CD8-positive, alpha-beta memory T cell (primary cell): ENCODE measurements at regions not wholly inside any gene's neighbourhood (a gene's known extent, or its start where the extent isn't known, plus 50 kb on each side); places are given as distances from the start of the nearest gene placed in this dataset.
"Not testable (repeated sequence)": the region's sequence is repeated elsewhere in the genome, so short reads cannot be mapped to it uniquely, and the experiment has no call there.

Experiments used
- CTCF ChIA-PET: fragments of 350-600 bp; sonication (Branson Sonifier 250); formaldehyde crosslinking; loops from one replicate; lab custom pipeline; 2021; ENCODE audit warnings: antibody characterized with exemption; lab: Charles Lee
- POLR2A ChIA-PET: fragments of 350-600 bp; sonication (Branson Sonifier 250); formaldehyde crosslinking; loops from one replicate; lab custom pipeline; 2021; ENCODE audit warnings: antibody characterized with exemption; lab: Charles Lee
- DNase-seq, 5 donors: peaks; one replicate each; pipeline versions ENCODE4 v3.0.0 to v3.0.0-alpha.2; 2020 to 2022; ENCODE audit warnings: mixed read lengths in 1 of 5
- H3K27ac ChIP-seq: one replicate; pipeline ENCODE4 v1.7.0; 2013; ENCODE audit warnings: low read depth, mild to moderate bottlenecking, low read length, moderate library complexity
- H3K27me3 ChIP-seq: 2 replicates; pipeline ENCODE4 v1.7.0; 2013; ENCODE audit warnings: low read length, mild to moderate bottlenecking; ENCODE audit not compliant: insufficient read depth, poor library complexity, severe bottlenecking
- H3K36me3 ChIP-seq: 2 replicates; pipeline ENCODE4 v1.7.0; 2013; ENCODE audit warnings: mild to moderate bottlenecking, low read length, moderate library complexity; ENCODE audit not compliant: insufficient read depth
- H3K4me1 ChIP-seq: 2 replicates; pipeline ENCODE4 v1.7.0; 2013; ENCODE audit warnings: mild to moderate bottlenecking, low read length, moderate library complexity; ENCODE audit not compliant: insufficient read depth
- H3K4me3 ChIP-seq: 2 replicates; pipeline ENCODE4 v1.7.0; 2013; ENCODE audit warnings: mild to moderate bottlenecking, low read length
- H3K9me3 ChIP-seq: 2 replicates; pipeline ENCODE4 v1.7.0; 2013; ENCODE audit warnings: mild to moderate bottlenecking, low read length
- H3K27ac Mint-ChIP-seq, 8 donors: one replicate each; pipeline ENCODE4 v1.8.0; 2020 to 2021; ENCODE audit warnings: mixed read lengths in 8 of 8, mild to moderate bottlenecking in 6 of 8, inconsistent platforms in 3 of 8, moderate library complexity in 3 of 8
- H3K27me3 Mint-ChIP-seq, 2 donors: one replicate each; pipeline ENCODE4 v1.8.0; 2020 to 2021; ENCODE audit warnings: mixed read lengths in 2 of 2, mild to moderate bottlenecking in 1 of 2, moderate library complexity in 1 of 2
- H3K36me3 Mint-ChIP-seq, 3 donors: one replicate each; pipeline ENCODE4 v1.8.0; 2020 to 2021; ENCODE audit warnings: mixed read lengths in 3 of 3, inconsistent platforms in 1 of 3, mild to moderate bottlenecking in 1 of 3
- H3K4me1 Mint-ChIP-seq, 3 donors: one replicate each; pipeline ENCODE4 v1.8.0; 2020 to 2021; ENCODE audit warnings: mixed read lengths in 3 of 3, inconsistent platforms in 1 of 3, mild to moderate bottlenecking in 1 of 3
- H3K4me3 Mint-ChIP-seq, 7 donors: one replicate each; pipeline ENCODE4 v1.8.0; 2020 to 2021; ENCODE audit warnings: mixed read lengths in 7 of 7, mild to moderate bottlenecking in 6 of 7, moderate library complexity in 4 of 7, inconsistent platforms in 2 of 7
- H3K9me3 Mint-ChIP-seq, 5 donors: one replicate each; pipeline ENCODE4 v1.8.0; 2020 to 2022; ENCODE audit warnings: mixed read lengths in 5 of 5, mild to moderate bottlenecking in 3 of 5, moderate library complexity in 2 of 5, inconsistent platforms in 1 of 5

GRCh38 chr5:2366816-2367215 lies 384.7 kb downstream of the IRX2 start:
- no peak overlapping the region for H3K4me3 Mint-ChIP-seq
- no peaks in the 10 kb centered on the region for H3K4me1 Mint-ChIP-seq
- H3K27me3 Mint-ChIP-seq, result peaks cover 0 to 1% of the 10 kb centered on the region in 2 donors
- H3K27ac ChIP-seq, result no peak overlapping the region
- no peaks in the 10 kb centered on the region for H3K9me3 ChIP-seq
- no peak for DNase-seq
- peaks cover 0 to 10% (median 5%) of the 10 kb centered on the region in 5 donors for H3K9me3 Mint-ChIP-seq
- ChIA-PET CTCF (no interaction called here), POLR2A (no interaction called here)
- no peaks in the 10 kb centered on the region for H3K36me3 ChIP-seq
- no peaks in the 10 kb centered on the region for H3K36me3 Mint-ChIP-seq
- H3K27me3 ChIP-seq, result no peaks in the 10 kb centered on the region
- H3K4me3 ChIP-seq, result no peak overlapping the region
- H3K27ac Mint-ChIP-seq, result no peak overlapping the region
- H3K4me1 ChIP-seq, result no peaks in the 10 kb centered on the region

GRCh38 chr5:2357309-2357708 lies 394.2 kb downstream of the IRX2 start:
- Histone ChIP-seq H3K27me3 (no peaks in the 10 kb centered on the region), H3K36me3 (no peaks in the 10 kb centered on the region), H3K4me1 (no peaks in the 10 kb centered on the region), H3K9me3 (no peaks in the 10 kb centered on the region), H3K27ac (no peak overlapping the region), H3K4me3 (no peak overlapping the region)
- peaks cover 0 to 4% (median 2%) of the 10 kb centered on the region in 5 donors for H3K9me3 Mint-ChIP-seq
- no peak for DNase-seq
- no peak overlapping the region for H3K27ac Mint-ChIP-seq
- no peaks in the 10 kb centered on the region for H3K36me3 Mint-ChIP-seq
- H3K27me3 Mint-ChIP-seq, result no peaks in the 10 kb centered on the region
- no peak overlapping the region for H3K4me3 Mint-ChIP-seq
- CTCF ChIA-PET, result no interaction called here
- POLR2A ChIA-PET, result no interaction called here
- H3K4me1 Mint-ChIP-seq, result no peaks in the 10 kb centered on the region

- ChIA-PET POLR2A (no interaction called here), CTCF (no interaction called here)
- no peak overlapping the region for H3K4me3 Mint-ChIP-seq
- no peaks in the 10 kb centered on the region for H3K36me3 Mint-ChIP-seq
- Histone ChIP-seq H3K36me3 (no peaks in the 10 kb centered on the region), H3K4me1 (no peaks in the 10 kb centered on the region), H3K27ac (no peak overlapping the region), H3K9me3 (no peaks in the 10 kb centered on the region), H3K27me3 (no peaks in the 10 kb centered on the region), H3K4me3 (no peak overlapping the region)
- no peaks in the 10 kb centered on the region for H3K4me1 Mint-ChIP-seq
- DNase-seq, result no peak
- H3K27ac Mint-ChIP-seq, result no peak overlapping the region
- no peaks in the 10 kb centered on the region for H3K27me3 Mint-ChIP-seq
- peaks cover 0 to 10% (median 3%) of the 10 kb centered on the region in 5 donors for H3K9me3 Mint-ChIP-seq
These were observed 395.6 kb downstream of the IRX2 start for GRCh38 chr5:2355859-2356258.

GRCh38 chr5:2353871-2354440 lies 397.5 kb downstream of the IRX2 start:
- POLR2A ChIA-PET, result no interaction called here
- Histone ChIP-seq H3K9me3 (no peaks in the 10 kb centered on the region), H3K4me3 (no peak overlapping the region), H3K36me3 (no peaks in the 10 kb centered on the region), H3K27me3 (no peaks in the 10 kb centered on the region), H3K4me1 (no peaks in the 10 kb centered on the region), H3K27ac (no peak overlapping the region)
- CTCF ChIA-PET, result no interaction called here
- Mint-ChIP-seq H3K9me3 (peaks cover 2 to 15% (median 5%) of the 10 kb centered on the region in 5 donors), H3K27ac (no peak overlapping the region), H3K36me3 (no peaks in the 10 kb centered on the region), H3K27me3 (no peaks in the 10 kb centered on the region), H3K4me1 (no peaks in the 10 kb centered on the region), H3K4me3 (no peak overlapping the region)
- DNase-seq, result no peak

- H3K9me3 Mint-ChIP-seq, result peaks cover 2 to 11% (median 5%) of the 10 kb centered on the region in 5 donors
- no peak overlapping the region for H3K27ac ChIP-seq
These were observed 398.3 kb downstream of the IRX2 start for GRCh38 chr5:2353211-2353610.

GRCh38 chr5:2352101-2352861 lies 399.2 kb downstream of the IRX2 start:
- POLR2A ChIA-PET, result no interaction called here

More at GRCh38 chr5:2353211-2353610, 398.3 kb downstream of the IRX2 start:
- no peaks in the 10 kb centered on the region for H3K9me3 ChIP-seq
- ChIA-PET POLR2A (no interaction called here), CTCF (no interaction called here)
- H3K27me3 ChIP-seq, result no peaks in the 10 kb centered on the region
- H3K4me1 ChIP-seq, result no peaks in the 10 kb centered on the region
- Mint-ChIP-seq H3K36me3 (no peaks in the 10 kb centered on the region), H3K27me3 (no peaks in the 10 kb centered on the region), H3K27ac (no peak overlapping the region), H3K4me3 (no peak overlapping the region), H3K4me1 (no peaks in the 10 kb centered on the region)
- no peak for DNase-seq
- no peak overlapping the region for H3K4me3 ChIP-seq
- H3K36me3 ChIP-seq, result no peaks in the 10 kb centered on the region

GRCh38 chr5:2349768-2350167 lies 401.7 kb downstream of the IRX2 start:
- H3K4me1 ChIP-seq, DNase-seq, POLR2A ChIA-PET, H3K36me3 Mint-ChIP-seq, H3K27me3 Mint-ChIP-seq, CTCF ChIA-PET, H3K36me3 ChIP-seq, H3K4me3 ChIP-seq, H3K27ac ChIP-seq, H3K27ac Mint-ChIP-seq, H3K9me3 ChIP-seq, H3K27me3 ChIP-seq, H3K4me3 Mint-ChIP-seq, H3K4me1 Mint-ChIP-seq: not testable (repeated sequence)
- peaks cover 3 to 24% (median 6%) of the 10 kb centered on the region in 5 donors for H3K9me3 Mint-ChIP-seq

More at GRCh38 chr5:2352101-2352861, 399.2 kb downstream of the IRX2 start:
- Histone ChIP-seq H3K27ac (no peak overlapping the region), H3K9me3 (no peaks in the 10 kb centered on the region), H3K4me1 (no peaks in the 10 kb centered on the region), H3K36me3 (no peaks in the 10 kb centered on the region), H3K4me3 (no peak overlapping the region), H3K27me3 (no peaks in the 10 kb centered on the region)
- Mint-ChIP-seq H3K27ac (no peak overlapping the region), H3K9me3 (peaks cover 2 to 19% (median 6%) of the 10 kb centered on the region in 5 donors), H3K4me3 (no peak overlapping the region), H3K36me3 (no peaks in the 10 kb centered on the region), H3K27me3 (no peaks in the 10 kb centered on the region), H3K4me1 (no peaks in the 10 kb centered on the region)
- CTCF ChIA-PET, result no interaction called here
- DNase-seq, result no peak

GRCh38 chr5:2338686-2339085 lies 412.8 kb downstream of the IRX2 start:
- no peak for DNase-seq
- no peaks in the 10 kb centered on the region for H3K27me3 ChIP-seq
- H3K4me3 Mint-ChIP-seq, result no peak overlapping the region
- H3K9me3 Mint-ChIP-seq, result peaks cover 0 to 2% (median 0%) of the 10 kb centered on the region in 5 donors
- H3K27ac ChIP-seq, result no peak overlapping the region
- POLR2A ChIA-PET, result no interaction called here
- H3K36me3 ChIP-seq, result no peaks in the 10 kb centered on the region
- no peaks in the 10 kb centered on the region for H3K36me3 Mint-ChIP-seq
- no peak overlapping the region for H3K4me3 ChIP-seq
- no peaks in the 10 kb centered on the region for H3K4me1 ChIP-seq
- CTCF ChIA-PET, result no interaction called here
- no peaks in the 10 kb centered on the region for H3K4me1 Mint-ChIP-seq
- no peaks in the 10 kb centered on the region for H3K9me3 ChIP-seq
- peaks cover 0 to 4% of the 10 kb centered on the region in 2 donors for H3K27me3 Mint-ChIP-seq
- H3K27ac Mint-ChIP-seq, result no peak overlapping the region
